A549 (cell line): ENCODE measurements at regions not wholly inside any gene's neighbourhood (a gene's known extent, or its start where the extent isn't known, plus 50 kb on each side); places are given as distances from the start of the nearest gene placed in this dataset.

ENCODE experiments used
- ATAC-seq, 2 experiments: fragments of 200-7000 bp in 1 of 2; fragments of >200 bp in 1 of 2; cut with Nextera tagmentation in 1 of 2; cut with Tn5 transposase in 1 of 2; 3 replicates each; pipeline versions ENCODE4 v1.8.0 to v1.9.1; 2018 to 2020; ENCODE audit warnings: mild to moderate bottlenecking in 1 of 2, moderate library complexity in 1 of 2
- CTCF ChIA-PET: fragments of 300-600 bp; sonication (Branson Sonifier 250); formaldehyde crosslinking; extraction: SDS; loops from one replicate; lab custom pipeline; 2021; ENCODE audit warnings: antibody characterized with exemption, inconsistent platforms; lab: Yijun Ruan, JAX
- POLR2A ChIA-PET: fragments of 350-600 bp; formaldehyde crosslinking; extraction: SDS; loops from one replicate; lab custom pipeline; 2021; ENCODE audit warnings: antibody characterized with exemption, inconsistent platforms; lab: Yijun Ruan, JAX
- DNase-seq, 2 experiments: peaks; one replicate each; pipeline versions ENCODE4 v3.0.0 to v3.0.0-alpha.2; 2011 to 2016; ENCODE audit warnings: low read depth in 1 of 2, low spot score in 1 of 2
- FAIRE-seq: peaks from 2 replicates; lab custom pipeline; 2011; peaks lifted over from hg19 to GRCh38; lab: Jason Lieb, UNC
- H3K27ac ChIP-seq, 2 experiments: fragments of >200 bp; sonication (Bioruptor Twin); formaldehyde crosslinking; 3 replicates each; pipeline ENCODE4 v1.5.1; 2016 to 2017
- H3K4me1 ChIP-seq: fragments of >200 bp; sonication (Bioruptor Twin); formaldehyde crosslinking; 3 replicates; pipeline ENCODE4 v1.6.1; 2016
- H3K4me2 ChIP-seq: fragments of >200 bp; sonication (Bioruptor Twin); formaldehyde crosslinking; 3 replicates; pipeline ENCODE4 v1.6.1; 2016
- H3K4me3 ChIP-seq: fragments of >200 bp; sonication (Bioruptor Twin); formaldehyde crosslinking; 3 replicates; pipeline ENCODE4 v1.5.1; 2016
- H3K9me3 ChIP-seq: fragments of >200 bp; sonication (Bioruptor Twin); formaldehyde crosslinking; 3 replicates; pipeline ENCODE4 v1.6.1; 2016
- CEBPB ChIP-seq, 2 experiments: fragments of >200 bp in 1 of 2; sonication (Bioruptor Twin) in 1 of 2; formaldehyde crosslinking in 1 of 2; IDR thresholded peaks; 2 replicates each; pipeline ENCODE4 v1.6.1; 2012 to 2016
- EHF ChIP-seq: fragments of 250-450 bp; sonication (Bioruptor Pico); IDR thresholded peaks from 2 replicates; pipeline ENCODE4 v1.5.0; 2020; ENCODE audit warnings: mild to moderate bottlenecking
- FOSL2 ChIP-seq, 2 experiments: fragments of 450-650 bp in 1 of 2; fragments of >200 bp in 1 of 2; sonication (Bioruptor Twin) in 1 of 2; formaldehyde crosslinking; IDR thresholded peaks; 2 replicates each; pipeline versions ENCODE4 v1.5.0 to v1.6.1; 2016 to 2020; ENCODE audit warnings: mild to moderate bottlenecking in 1 of 2, moderate library complexity in 1 of 2
- GATA3 ChIP-seq: IDR thresholded peaks from 2 replicates; pipeline ENCODE4 v1.6.1; 2012; ENCODE audit warnings: borderline replicate concordance
- HEYL ChIP-seq: fragments of 250-450 bp; sonication (Bioruptor Pico); IDR thresholded peaks from 2 replicates; pipeline ENCODE4 v1.8.0; 2021; ENCODE audit warnings: mild to moderate bottlenecking, moderate library complexity
- JUNB ChIP-seq: fragments of >200 bp; sonication (Bioruptor Twin); formaldehyde crosslinking; IDR thresholded peaks from 2 replicates; pipeline ENCODE4 v1.6.1; 2016
- KDM5A ChIP-seq: fragments of 200-600 bp; sonication (generic); IDR thresholded peaks from 2 replicates; pipeline ENCODE4 v1.6.1; 2016; ENCODE audit warnings: antibody characterized with exemption, mild to moderate bottlenecking
- MAFK ChIP-seq: fragments of 450-650 bp; IDR thresholded peaks from 2 replicates; pipeline ENCODE4 v1.6.1; 2014; ENCODE audit not compliant: partially characterized antibody
- NFE2L2 ChIP-seq: fragments of 150-350 bp; conservative IDR thresholded peaks from 2 replicates; pipeline ENCODE4 v1.6.1; 2014; ENCODE audit warnings: low read length
- POLR2A ChIP-seq: IDR thresholded peaks from 2 replicates; pipeline ENCODE4 v1.6.1; 2012; ENCODE audit warnings: mild to moderate bottlenecking, low read length
- RARB ChIP-seq: fragments of 250-450 bp; sonication (Bioruptor Pico); IDR thresholded peaks from 2 replicates; pipeline ENCODE4 v1.8.0; 2021; ENCODE audit warnings: mild to moderate bottlenecking, moderate library complexity
- RFX5 ChIP-seq: fragments of 450-650 bp; IDR thresholded peaks from 2 replicates; pipeline ENCODE4 v1.7.1; 2014; ENCODE audit warnings: antibody characterized with exemption, mild to moderate bottlenecking, moderate library complexity
- RNF2 ChIP-seq: fragments of 200-600 bp; sonication (generic); IDR thresholded peaks from 2 replicates; pipeline ENCODE4 v1.6.1; 2016; ENCODE audit warnings: low read depth, mild to moderate bottlenecking, antibody characterized with exemption, moderate library complexity, borderline replicate concordance
- SMC3 ChIP-seq: fragments of >200 bp; sonication (Bioruptor Twin); formaldehyde crosslinking; IDR thresholded peaks from 3 replicates; pipeline ENCODE4 v1.6.1; 2018; ENCODE audit warnings: inconsistent platforms
- SREBF2 ChIP-seq: fragments of 450-650 bp; IDR thresholded peaks from 2 replicates; pipeline ENCODE4 v1.6.1; 2014; ENCODE audit warnings: mild to moderate bottlenecking, moderate library complexity
- TFCP2L1 ChIP-seq: fragments of 250-450 bp; sonication (Bioruptor Pico); IDR thresholded peaks from 2 replicates; pipeline ENCODE4 v1.5.0; 2021; ENCODE audit warnings: mild to moderate bottlenecking
- WGBS: methylation state at CpG from one replicate; pipeline ENCODE4 v1.1.6; 2017; ENCODE audit errors: missing lambda C conversion rate; 5-methylcytosine and 5-hydroxymethylcytosine counted together
- TF ChIP-seq, protein P1 (sequence below): fragments of 150-350 bp; IDR thresholded peaks from 2 replicates; pipeline ENCODE4 v1.6.1; 2014; ENCODE audit warnings: low read depth, mild to moderate bottlenecking, low read length
- TF ChIP-seq, protein P2 (sequence below): IDR thresholded peaks from 2 replicates; pipeline ENCODE4 v1.6.1; 2012; ENCODE audit warnings: low read depth, borderline replicate concordance
- TF ChIP-seq, protein P3 (sequence below): IDR thresholded peaks from 2 replicates; pipeline ENCODE4 v1.6.1; 2012
- TF ChIP-seq, protein P4 (sequence below): fragments of 200-600 bp; sonication (generic); IDR thresholded peaks from 2 replicates; pipeline ENCODE4 v1.6.1; 2016; ENCODE audit warnings: antibody characterized with exemption, mild to moderate bottlenecking, moderate library complexity
- TF ChIP-seq, protein P5 (sequence below): fragments of 250-450 bp; sonication (Bioruptor Pico); IDR thresholded peaks from 2 replicates; pipeline ENCODE4 v1.5.0; 2021; ENCODE audit warnings: mild to moderate bottlenecking, moderate library complexity, borderline replicate concordance

DNA sequence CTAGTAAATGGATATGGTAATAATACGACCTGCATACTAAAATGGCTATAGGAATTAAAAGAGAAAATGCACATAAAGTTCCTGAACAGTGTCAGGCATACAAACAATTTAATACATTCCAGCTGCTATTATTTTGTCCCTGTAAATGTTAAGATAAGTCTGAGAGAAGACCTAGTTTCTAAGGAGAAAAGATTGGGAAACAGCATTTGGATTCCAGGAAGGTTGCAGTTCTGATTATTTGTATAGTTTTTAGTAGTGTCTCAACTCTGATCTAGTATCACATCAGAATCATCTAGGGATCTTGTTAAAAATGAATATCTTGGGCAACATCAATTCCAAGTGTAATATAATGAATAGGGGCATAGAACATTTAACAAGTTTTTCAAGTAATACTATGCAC, 905.7 kb downstream of the NSUN3 start:
- WGBS = 21% methylated on average over 1 of the region's 1 CpG
- POLR2A ChIA-PET = no interaction called here
- H3K9me3 ChIP-seq = no peaks in the 10 kb centered on the region
- no peak overlapping the region for H3K4me2 ChIP-seq
- TF ChIP-seq NFE2L2 = no peak
- TF ChIP-seq, protein P1, sequence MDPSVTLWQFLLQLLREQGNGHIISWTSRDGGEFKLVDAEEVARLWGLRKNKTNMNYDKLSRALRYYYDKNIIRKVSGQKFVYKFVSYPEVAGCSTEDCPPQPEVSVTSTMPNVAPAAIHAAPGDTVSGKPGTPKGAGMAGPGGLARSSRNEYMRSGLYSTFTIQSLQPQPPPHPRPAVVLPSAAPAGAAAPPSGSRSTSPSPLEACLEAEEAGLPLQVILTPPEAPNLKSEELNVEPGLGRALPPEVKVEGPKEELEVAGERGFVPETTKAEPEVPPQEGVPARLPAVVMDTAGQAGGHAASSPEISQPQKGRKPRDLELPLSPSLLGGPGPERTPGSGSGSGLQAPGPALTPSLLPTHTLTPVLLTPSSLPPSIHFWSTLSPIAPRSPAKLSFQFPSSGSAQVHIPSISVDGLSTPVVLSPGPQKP = no peak
- no peak for TF ChIP-seq HEYL (CRISPR knock-in tag)
- TF ChIP-seq MAFK = no peak
- no peak for TF ChIP-seq SMC3
- TF ChIP-seq SREBF2 = no peak
- no peak for TF ChIP-seq RFX5
- TF ChIP-seq, protein P2, sequence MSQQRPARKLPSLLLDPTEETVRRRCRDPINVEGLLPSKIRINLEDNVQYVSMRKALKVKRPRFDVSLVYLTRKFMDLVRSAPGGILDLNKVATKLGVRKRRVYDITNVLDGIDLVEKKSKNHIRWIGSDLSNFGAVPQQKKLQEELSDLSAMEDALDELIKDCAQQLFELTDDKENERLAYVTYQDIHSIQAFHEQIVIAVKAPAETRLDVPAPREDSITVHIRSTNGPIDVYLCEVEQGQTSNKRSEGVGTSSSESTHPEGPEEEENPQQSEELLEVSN = no peak
- TF ChIP-seq RNF2 = no peak
- TF ChIP-seq JUNB = no peak
- TF ChIP-seq, all 56 proteins: peak for 0
- no peaks in the 10 kb centered on the region for H3K4me1 ChIP-seq
- H3K27ac ChIP-seq = no peak overlapping the region
- CTCF ChIA-PET = no interaction called here
- FAIRE-seq (no peak), DNase-seq (no peak), ATAC-seq (no peak)
- H3K4me3 ChIP-seq = no peak overlapping the region

DNA sequence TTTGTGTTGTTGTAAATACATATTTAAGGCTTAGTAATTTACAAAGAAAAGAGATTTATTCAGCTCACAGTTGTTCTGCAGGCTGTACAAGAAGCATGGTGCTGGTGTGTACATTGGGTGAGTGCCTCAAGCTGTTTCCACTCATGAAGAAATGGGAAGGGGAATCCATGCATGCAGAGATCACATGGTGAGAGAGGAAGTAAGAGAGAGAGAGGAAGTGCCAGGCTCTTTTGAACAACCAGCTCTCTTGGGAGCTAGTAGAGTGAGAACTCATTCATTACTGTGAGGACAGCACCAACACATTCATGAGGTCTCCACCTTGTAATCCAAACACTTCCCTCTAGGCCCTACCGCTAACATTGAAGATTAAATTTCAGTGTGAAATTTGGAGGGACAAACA, 909.2 kb downstream of the NSUN3 start:
- Histone ChIP-seq H3K4me2 (no peak overlapping the region), H3K9me3 (no peaks in the 10 kb centered on the region), H3K4me3 (no peak overlapping the region), H3K4me1 (no peaks in the 10 kb centered on the region), H3K27ac (no peak overlapping the region)
- ATAC-seq (no peak), FAIRE-seq (no peak), DNase-seq (no peak)
- WGBS = 36% methylated on average over 1 of the region's 1 CpG
- CTCF ChIA-PET = no interaction called here
- TF ChIP-seq FOSL2 (IDR thresholded peaks at IDR 0.05) (no peak), FOSL2 (CRISPR knock-in tag; IDR thresholded peaks at IDR 0.05) (no peak), POLR2A (no peak), KDM5A (no peak), MAFK (no peak), RARB (CRISPR knock-in tag) (no peak), SMC3 (no peak), CEBPB (IDR thresholded peaks at IDR 0.05) (no peak), TFCP2L1 (CRISPR knock-in tag) (no peak), EHF (CRISPR knock-in tag) (no peak), GATA3 (no peak)
- TF ChIP-seq, protein P3, sequence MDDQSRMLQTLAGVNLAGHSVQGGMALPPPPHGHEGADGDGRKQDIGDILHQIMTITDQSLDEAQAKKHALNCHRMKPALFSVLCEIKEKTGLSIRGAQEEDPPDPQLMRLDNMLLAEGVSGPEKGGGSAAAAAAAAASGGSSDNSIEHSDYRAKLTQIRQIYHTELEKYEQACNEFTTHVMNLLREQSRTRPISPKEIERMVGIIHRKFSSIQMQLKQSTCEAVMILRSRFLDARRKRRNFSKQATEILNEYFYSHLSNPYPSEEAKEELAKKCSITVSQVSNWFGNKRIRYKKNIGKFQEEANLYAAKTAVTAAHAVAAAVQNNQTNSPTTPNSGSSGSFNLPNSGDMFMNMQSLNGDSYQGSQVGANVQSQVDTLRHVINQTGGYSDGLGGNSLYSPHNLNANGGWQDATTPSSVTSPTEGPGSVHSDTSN = no peak
- TF ChIP-seq, protein P4, sequence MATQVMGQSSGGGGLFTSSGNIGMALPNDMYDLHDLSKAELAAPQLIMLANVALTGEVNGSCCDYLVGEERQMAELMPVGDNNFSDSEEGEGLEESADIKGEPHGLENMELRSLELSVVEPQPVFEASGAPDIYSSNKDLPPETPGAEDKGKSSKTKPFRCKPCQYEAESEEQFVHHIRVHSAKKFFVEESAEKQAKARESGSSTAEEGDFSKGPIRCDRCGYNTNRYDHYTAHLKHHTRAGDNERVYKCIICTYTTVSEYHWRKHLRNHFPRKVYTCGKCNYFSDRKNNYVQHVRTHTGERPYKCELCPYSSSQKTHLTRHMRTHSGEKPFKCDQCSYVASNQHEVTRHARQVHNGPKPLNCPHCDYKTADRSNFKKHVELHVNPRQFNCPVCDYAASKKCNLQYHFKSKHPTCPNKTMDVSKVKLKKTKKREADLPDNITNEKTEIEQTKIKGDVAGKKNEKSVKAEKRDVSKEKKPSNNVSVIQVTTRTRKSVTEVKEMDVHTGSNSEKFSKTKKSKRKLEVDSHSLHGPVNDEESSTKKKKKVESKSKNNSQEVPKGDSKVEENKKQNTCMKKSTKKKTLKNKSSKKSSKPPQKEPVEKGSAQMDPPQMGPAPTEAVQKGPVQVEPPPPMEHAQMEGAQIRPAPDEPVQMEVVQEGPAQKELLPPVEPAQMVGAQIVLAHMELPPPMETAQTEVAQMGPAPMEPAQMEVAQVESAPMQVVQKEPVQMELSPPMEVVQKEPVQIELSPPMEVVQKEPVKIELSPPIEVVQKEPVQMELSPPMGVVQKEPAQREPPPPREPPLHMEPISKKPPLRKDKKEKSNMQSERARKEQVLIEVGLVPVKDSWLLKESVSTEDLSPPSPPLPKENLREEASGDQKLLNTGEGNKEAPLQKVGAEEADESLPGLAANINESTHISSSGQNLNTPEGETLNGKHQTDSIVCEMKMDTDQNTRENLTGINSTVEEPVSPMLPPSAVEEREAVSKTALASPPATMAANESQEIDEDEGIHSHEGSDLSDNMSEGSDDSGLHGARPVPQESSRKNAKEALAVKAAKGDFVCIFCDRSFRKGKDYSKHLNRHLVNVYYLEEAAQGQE = no peak
- TF ChIP-seq, protein P5, sequence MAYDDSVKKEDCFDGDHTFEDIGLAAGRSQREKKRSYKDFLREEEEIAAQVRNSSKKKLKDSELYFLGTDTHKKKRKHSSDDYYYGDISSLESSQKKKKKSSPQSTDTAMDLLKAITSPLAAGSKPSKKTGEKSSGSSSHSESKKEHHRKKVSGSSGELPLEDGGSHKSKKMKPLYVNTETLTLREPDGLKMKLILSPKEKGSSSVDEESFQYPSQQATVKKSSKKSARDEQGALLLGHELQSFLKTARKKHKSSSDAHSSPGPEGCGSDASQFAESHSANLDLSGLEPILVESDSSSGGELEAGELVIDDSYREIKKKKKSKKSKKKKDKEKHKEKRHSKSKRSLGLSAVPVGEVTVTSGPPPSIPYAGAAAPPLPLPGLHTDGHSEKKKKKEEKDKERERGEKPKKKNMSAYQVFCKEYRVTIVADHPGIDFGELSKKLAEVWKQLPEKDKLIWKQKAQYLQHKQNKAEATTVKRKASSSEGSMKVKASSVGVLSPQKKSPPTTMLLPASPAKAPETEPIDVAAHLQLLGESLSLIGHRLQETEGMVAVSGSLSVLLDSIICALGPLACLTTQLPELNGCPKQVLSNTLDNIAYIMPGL (CRISPR knock-in tag) = no peak
- POLR2A ChIA-PET = no interaction called here
